Osteoblast (primary cell): ENCODE measurements at regions not wholly inside any gene's neighbourhood (a gene's known extent, or its start where the extent isn't known, plus 50 kb on each side); places are given as distances from the start of the nearest gene placed in this dataset.

Experiments
- DNase-seq: peaks from one replicate; pipeline ENCODE4 v3.0.0; 2011; ENCODE audit warnings: low spot score, mixed read lengths; ENCODE audit not compliant: insufficient read length; ENCODE audit errors: missing footprints
- H2AFZ ChIP-seq: 2 replicates; pipeline ENCODE4 v1.6.0; 2011; ENCODE audit warnings: mild to moderate bottlenecking, low read length
- H3K27ac ChIP-seq: 2 replicates; pipeline ENCODE4 v1.5.1; 2011; ENCODE audit warnings: mild to moderate bottlenecking, low read depth, low read length, moderate library complexity
- H3K27me3 ChIP-seq: 2 replicates; pipeline ENCODE4 v1.6.0; 2012; ENCODE audit warnings: mild to moderate bottlenecking, control low read depth, inconsistent platforms, low read length, moderate library complexity; ENCODE audit not compliant: insufficient read depth
- H3K36me3 ChIP-seq: 2 replicates; pipeline ENCODE4 v1.5.1; 2011; ENCODE audit warnings: mild to moderate bottlenecking, low read length, control low read depth, moderate library complexity; ENCODE audit not compliant: insufficient read depth
- H3K4me1 ChIP-seq: 2 replicates; pipeline ENCODE4 v1.5.1; 2011; ENCODE audit warnings: mild to moderate bottlenecking, low read length, control low read depth, moderate library complexity; ENCODE audit not compliant: insufficient read depth
- H3K4me2 ChIP-seq: 2 replicates; pipeline ENCODE4 v1.6.0; 2011; ENCODE audit warnings: mild to moderate bottlenecking, low read length; ENCODE audit not compliant: insufficient read depth
- H3K4me3 ChIP-seq: fragments of 200-600 bp; sonication (generic); 3 replicates; pipeline ENCODE4 v1.5.1; 2012; ENCODE audit warnings: mild to moderate bottlenecking, low read length, inconsistent platforms; ENCODE audit not compliant: insufficient read depth
- H3K79me2 ChIP-seq: 2 replicates; pipeline ENCODE4 v1.6.0; 2012; ENCODE audit warnings: mild to moderate bottlenecking, low read length, control low read depth, inconsistent platforms; ENCODE audit not compliant: insufficient read depth
- H3K9me3 ChIP-seq: 2 replicates; pipeline ENCODE4 v1.5.1; 2011; ENCODE audit warnings: low read depth, low read length, control low read depth
- H4K20me1 ChIP-seq: 2 replicates; pipeline ENCODE4 v1.6.0; 2012; ENCODE audit warnings: mild to moderate bottlenecking, low read length, control low read depth; ENCODE audit not compliant: insufficient read depth
- TF ChIP-seq, protein P1 (sequence below): IDR thresholded peaks from 2 replicates; pipeline ENCODE4 v1.5.1; 2011; ENCODE audit warnings: mild to moderate bottlenecking, low read depth, low read length, moderate library complexity; ENCODE audit errors: extremely low read depth

DNA sequence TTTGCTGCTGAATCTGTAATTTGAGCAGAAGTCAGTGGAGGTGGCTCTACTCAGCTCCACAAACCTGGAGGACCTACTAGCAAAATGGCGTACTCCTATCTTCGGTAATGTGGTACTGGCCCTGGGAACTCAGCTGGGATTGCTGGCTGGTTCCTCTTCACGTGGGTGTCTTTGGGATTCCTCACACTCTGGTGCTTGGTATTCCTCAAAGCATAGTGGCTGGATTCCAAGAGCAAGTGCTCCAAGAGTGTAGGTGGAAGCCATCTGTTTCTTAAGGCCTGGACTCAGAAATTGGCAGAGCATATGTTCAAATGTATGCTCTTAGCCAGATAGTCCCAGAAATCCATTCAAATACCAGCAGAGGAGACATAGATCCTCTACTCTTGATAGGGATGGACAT lies 281.9 kb upstream of the CDH7 start:
- Histone ChIP-seq H3K79me2 (no peaks in the 10 kb centered on the region), H2AFZ (no peak overlapping the region), H3K27ac (no peak overlapping the region), H3K36me3 (no peaks in the 10 kb centered on the region), H3K4me2 (no peak overlapping the region), H3K27me3 (no peaks in the 10 kb centered on the region), H4K20me1 (no peaks in the 10 kb centered on the region), H3K4me1 (no peaks in the 10 kb centered on the region), H3K9me3 (no peaks in the 10 kb centered on the region), H3K4me3 (no peak overlapping the region)
- DNase-seq = no peak
- TF ChIP-seq, protein P1, sequence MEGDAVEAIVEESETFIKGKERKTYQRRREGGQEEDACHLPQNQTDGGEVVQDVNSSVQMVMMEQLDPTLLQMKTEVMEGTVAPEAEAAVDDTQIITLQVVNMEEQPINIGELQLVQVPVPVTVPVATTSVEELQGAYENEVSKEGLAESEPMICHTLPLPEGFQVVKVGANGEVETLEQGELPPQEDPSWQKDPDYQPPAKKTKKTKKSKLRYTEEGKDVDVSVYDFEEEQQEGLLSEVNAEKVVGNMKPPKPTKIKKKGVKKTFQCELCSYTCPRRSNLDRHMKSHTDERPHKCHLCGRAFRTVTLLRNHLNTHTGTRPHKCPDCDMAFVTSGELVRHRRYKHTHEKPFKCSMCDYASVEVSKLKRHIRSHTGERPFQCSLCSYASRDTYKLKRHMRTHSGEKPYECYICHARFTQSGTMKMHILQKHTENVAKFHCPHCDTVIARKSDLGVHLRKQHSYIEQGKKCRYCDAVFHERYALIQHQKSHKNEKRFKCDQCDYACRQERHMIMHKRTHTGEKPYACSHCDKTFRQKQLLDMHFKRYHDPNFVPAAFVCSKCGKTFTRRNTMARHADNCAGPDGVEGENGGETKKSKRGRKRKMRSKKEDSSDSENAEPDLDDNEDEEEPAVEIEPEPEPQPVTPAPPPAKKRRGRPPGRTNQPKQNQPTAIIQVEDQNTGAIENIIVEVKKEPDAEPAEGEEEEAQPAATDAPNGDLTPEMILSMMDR = no peak

DNA sequence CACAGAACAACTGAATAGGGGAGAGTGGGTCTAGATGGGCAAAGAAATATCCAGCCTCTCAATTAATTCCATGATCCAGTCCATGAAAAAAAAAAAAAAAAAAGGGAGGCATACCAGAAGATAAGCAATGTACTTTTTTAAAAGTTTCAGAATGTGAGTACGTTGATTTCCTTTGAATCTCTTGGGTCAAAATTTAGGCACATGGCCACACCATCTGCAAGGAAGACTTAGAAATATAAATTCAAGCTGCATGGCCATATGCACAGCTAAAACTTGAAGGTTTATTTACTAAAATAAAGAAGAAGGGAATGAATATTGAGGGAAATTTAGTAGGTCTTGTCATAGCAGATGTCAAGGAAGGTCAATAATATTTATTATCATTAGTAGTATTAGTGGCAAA lies 286.5 kb upstream of the CDH7 start:
- Histone ChIP-seq H3K27ac (no peak overlapping the region), H3K4me3 (no peak overlapping the region), H3K9me3 (no peaks in the 10 kb centered on the region), H3K4me1 (no peaks in the 10 kb centered on the region), H3K36me3 (no peaks in the 10 kb centered on the region), H2AFZ (no peak overlapping the region), H3K27me3 (no peaks in the 10 kb centered on the region), H3K4me2 (no peak overlapping the region), H4K20me1 (no peaks in the 10 kb centered on the region), H3K79me2 (no peaks in the 10 kb centered on the region)
- TF ChIP-seq, protein P1 = no peak
- no peak for DNase-seq

DNA sequence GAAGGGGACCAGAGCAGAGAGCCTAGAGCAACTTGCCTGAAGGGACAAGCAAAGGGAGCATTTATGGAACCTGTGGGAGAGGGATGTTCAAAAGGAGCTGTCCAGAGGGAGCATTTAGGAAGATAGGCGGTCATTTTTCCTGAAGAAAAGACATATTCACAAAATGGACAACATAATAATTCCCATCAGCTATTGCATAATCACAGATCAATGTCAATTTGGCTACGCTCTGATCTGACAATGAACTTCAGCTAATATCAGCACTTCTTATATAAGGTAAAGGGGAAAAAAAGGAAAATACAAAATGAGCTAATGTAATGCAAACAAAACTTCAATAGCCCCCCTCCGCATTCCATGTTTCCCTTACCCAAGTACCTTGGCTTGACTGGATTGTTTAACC lies 291.1 kb upstream of the CDH7 start:
- H3K36me3 ChIP-seq = no peaks in the 10 kb centered on the region
- TF ChIP-seq, protein P1 = no peak
- no peaks in the 10 kb centered on the region for H3K79me2 ChIP-seq
- H2AFZ ChIP-seq = no peak overlapping the region
- no peaks in the 10 kb centered on the region for H3K27me3 ChIP-seq
- no peak overlapping the region for H3K4me2 ChIP-seq
- H3K4me3 ChIP-seq = no peak overlapping the region
- no peaks in the 10 kb centered on the region for H4K20me1 ChIP-seq
- H3K27ac ChIP-seq = no peak overlapping the region
- no peak for DNase-seq
- H3K4me1 ChIP-seq = no peaks in the 10 kb centered on the region
- H3K9me3 ChIP-seq = no peaks in the 10 kb centered on the region

DNA sequence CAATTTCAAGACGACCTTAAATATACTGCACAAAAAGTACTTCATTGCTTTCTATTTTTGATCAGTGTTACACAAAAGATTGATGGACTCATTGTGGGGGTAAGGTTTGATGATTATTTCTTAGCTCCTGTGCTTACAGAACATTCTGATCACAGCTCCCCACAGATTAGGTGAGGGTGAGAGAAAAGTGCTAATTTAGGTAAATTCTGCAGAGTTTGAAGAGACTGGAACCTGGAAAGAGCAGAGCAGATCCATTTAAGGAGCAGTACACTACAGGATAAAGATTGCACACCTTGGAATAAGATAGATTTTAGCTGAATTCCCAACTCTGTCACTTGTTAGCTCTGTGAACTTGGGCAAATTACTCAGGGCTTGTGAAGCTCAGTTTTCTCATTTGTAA lies 291.9 kb upstream of the CDH7 start:
- no peak overlapping the region for H3K4me3 ChIP-seq
- H3K27me3 ChIP-seq = no peaks in the 10 kb centered on the region
- no peak overlapping the region for H3K27ac ChIP-seq
- H3K79me2 ChIP-seq = no peaks in the 10 kb centered on the region
- no peaks in the 10 kb centered on the region for H3K9me3 ChIP-seq
- TF ChIP-seq, protein P1 = no peak
- H3K36me3 ChIP-seq = no peaks in the 10 kb centered on the region
- DNase-seq = no peak
- H3K4me2 ChIP-seq = no peak overlapping the region
- no peak overlapping the region for H2AFZ ChIP-seq
- no peaks in the 10 kb centered on the region for H3K4me1 ChIP-seq
- no peaks in the 10 kb centered on the region for H4K20me1 ChIP-seq
